GM10266 (cell line): ENCODE measurements at regions not wholly inside any gene's neighbourhood (a gene's known extent, or its start where the extent isn't known, plus 50 kb on each side); places are given as distances from the start of the nearest gene placed in this dataset.

Source experiments
- DNase-seq: peaks from one replicate; pipeline ENCODE4 v3.0.0; 2012; ENCODE audit errors: extremely low spot score
- CTCF ChIP-seq: IDR thresholded peaks from 2 replicates; pipeline ENCODE4 v1.5.1; 2012; ENCODE audit warnings: mild to moderate bottlenecking, low read depth; ENCODE audit not compliant: control insufficient read depth, insufficient read depth; ENCODE audit errors: missing control alignments

GRCh38 chr9:88792502-88792901 lies 198.8 kb upstream of the S1PR3 start:
- no peak for TF ChIP-seq CTCF
- DNase-seq = no peak

GRCh38 chr9:88794100-88794499 lies 197.2 kb upstream of the S1PR3 start:
- no peak for DNase-seq
- no peak for TF ChIP-seq CTCF

- no peak for DNase-seq
Observed at GRCh38 chr9:88796947-88797346, 194.3 kb upstream of the S1PR3 start.

GRCh38 chr9:88798476-88798875 lies 192.8 kb upstream of the S1PR3 start:
- DNase-seq = no peak
- TF ChIP-seq CTCF = no peak

More at GRCh38 chr9:88796947-88797346, 194.3 kb upstream of the S1PR3 start:
- no peak for TF ChIP-seq CTCF

- no peak for DNase-seq
- no peak for TF ChIP-seq CTCF
Observed at GRCh38 chr9:88799541-88800328, 191.5 kb upstream of the S1PR3 start.

- no peak for DNase-seq
- no peak for TF ChIP-seq CTCF
Observed at GRCh38 chr9:88800329-88800682, 191.0 kb upstream of the S1PR3 start.

- DNase-seq = no peak
- TF ChIP-seq CTCF = no peak
Observed at GRCh38 chr9:88801214-88801796, 190.0 kb upstream of the S1PR3 start.
